GM23248 (cell line): ENCODE measurements at regions not wholly inside any gene's neighbourhood (a gene's known extent, or its start where the extent isn't known, plus 50 kb on each side); places are given as distances from the start of the nearest gene placed in this dataset.

Experiments used
- EZH2 ChIP-seq: fragments of 200-600 bp; sonication (generic); IDR thresholded peaks from 2 replicates; pipeline ENCODE4 v1.6.1; 2018; ENCODE audit warnings: antibody characterized with exemption, mild to moderate bottlenecking; ENCODE audit not compliant: insufficient read depth, poor library complexity, severe bottlenecking
- EZH2phosphoT487 ChIP-seq: fragments of 200-600 bp; sonication (generic); IDR thresholded peaks from 2 replicates; pipeline ENCODE4 v1.6.1; 2018; ENCODE audit warnings: antibody characterized with exemption, moderate library complexity, mild to moderate bottlenecking, low read depth; ENCODE audit not compliant: insufficient read depth

DNA sequence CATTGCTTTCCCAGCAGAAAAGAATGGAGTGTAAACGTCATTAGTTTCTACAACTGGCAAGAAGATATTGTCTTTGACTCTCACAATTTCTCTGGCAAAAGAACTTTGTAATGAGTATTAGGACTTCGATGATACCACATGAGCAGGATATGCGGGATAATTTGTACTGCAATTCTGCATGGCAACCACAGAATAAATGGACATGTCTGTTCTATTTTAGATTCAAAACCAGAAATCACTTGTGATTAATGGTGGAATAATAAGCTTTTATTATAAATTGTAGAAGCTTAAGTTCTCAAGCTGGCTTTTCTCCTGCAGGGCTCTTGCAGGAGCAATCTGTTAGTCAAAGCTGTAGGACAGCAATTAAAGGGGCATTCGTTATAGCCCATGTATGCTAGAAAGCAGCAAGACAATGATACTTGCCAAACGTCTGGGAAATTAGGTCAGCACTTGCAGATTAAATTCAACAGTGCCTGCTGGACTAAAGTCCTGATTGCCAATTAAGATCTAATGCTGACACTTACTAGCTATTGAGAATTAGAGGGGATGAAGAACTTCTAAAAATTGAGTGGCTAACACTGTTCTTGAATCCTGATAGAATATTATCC is 177.9 kb downstream of the PTH2R start:
- no peak for TF ChIP-seq EZH2phosphoT487
- no peak for TF ChIP-seq EZH2
